NCI-H187 (cell line): ENCODE measurements at regions not wholly inside any gene's neighbourhood (a gene's known extent, or its start where the extent isn't known, plus 50 kb on each side); places are given as distances from the start of the nearest gene placed in this dataset.

Experiments
- DNase-seq, 2 experiments: peaks; one replicate each; lab custom pipeline; 2025; lab: John Stamatoyannopoulos, UW

DNA sequence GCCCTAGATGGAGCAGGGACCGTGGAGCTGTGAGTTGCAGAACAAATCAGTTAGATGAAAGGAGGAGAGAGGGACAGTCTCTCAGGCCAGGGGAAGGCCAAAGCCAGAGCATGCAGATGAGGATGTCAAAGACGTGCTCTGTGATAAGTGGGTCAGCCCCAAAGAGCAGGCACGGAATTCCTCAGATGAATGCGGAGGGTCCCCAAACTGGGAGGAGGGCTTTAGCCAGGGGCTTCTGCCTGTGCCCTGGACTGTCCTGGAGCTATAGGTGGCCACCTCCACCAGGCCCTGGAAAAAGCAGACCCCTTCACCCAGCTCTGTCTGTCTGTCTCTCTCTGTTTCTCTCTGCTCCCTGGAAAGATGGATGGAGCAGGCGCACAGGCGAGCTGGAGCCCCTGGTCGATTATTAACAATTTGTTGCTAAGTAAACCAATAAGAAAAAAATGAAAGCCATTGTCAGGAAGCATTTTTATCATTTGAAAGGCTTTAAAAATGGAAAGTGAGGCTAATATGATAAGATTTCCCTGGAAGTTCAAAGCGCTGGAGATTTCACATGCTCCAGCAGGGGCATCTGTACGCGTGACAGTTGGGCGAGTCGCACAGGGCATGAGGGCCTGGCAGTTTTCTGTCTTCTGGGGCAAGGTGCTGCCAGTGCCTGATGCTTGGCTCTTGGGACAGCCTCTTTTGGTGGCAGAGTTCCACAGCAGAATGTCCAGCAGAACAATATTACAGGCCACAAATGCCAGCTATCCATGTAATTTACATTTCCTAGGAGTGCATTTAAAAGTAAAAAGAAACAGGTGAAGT, 241.0 kb downstream of the GLI2 start:
- DNase-seq, result no peak

- no peak for DNase-seq
Measured at GRCh38 chr2:120977582-120978358, 242.1 kb downstream of the GLI2 start.

DNA sequence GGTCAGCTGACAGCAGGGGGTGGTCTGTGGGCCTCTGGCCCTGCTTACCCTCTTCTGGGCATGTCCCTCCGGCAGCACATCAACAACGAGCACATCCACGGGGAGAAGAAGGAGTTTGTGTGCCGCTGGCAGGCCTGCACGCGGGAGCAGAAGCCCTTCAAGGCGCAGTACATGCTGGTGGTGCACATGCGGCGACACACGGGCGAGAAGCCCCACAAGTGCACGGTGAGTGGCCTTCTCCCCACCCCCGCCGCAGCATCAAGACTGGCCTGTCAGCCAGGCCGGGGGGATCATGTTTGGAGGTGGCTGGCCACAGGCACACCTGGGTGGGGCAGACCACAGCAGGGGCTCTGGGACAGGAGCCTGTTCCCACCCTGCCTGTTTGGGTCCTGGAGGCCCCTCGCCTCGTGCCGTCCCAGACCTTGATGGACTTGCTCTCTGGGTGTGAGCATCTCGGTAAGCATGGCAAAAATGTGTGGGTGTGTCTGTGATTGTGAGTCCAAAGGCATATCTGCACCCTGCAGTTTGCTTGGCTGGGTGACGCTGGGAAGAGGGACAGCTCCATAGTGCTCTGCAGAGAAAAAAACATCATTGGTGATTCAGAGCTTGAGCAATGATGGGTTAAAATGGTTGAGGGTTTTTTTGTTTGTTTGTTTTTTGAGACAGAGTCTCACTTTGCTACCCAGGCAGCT, 242.8 kb downstream of the GLI2 start:
- no peak for DNase-seq

GRCh38 chr2:120979398-120979797, 243.7 kb downstream of the GLI2 start:
- DNase-seq, result no peak

DNA sequence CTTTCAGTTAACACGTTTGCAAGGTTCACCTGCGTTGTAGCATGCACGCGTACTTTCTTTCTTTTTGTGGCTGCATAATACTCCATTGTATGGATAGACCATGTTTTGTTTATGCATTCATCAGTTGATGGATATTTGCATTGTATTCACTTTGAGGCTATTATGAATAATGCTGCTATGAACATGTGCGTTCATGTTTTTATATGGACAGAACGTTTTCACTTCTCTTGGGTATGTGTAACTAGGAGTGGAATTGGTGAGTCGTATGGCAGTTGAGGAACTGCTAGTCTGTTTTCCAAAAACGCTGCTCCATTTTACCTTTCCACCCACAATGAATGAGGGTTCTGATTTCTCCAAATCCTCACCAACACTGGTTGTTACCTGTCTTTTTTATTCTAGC, 244.3 kb downstream of the GLI2 start:
- DNase-seq, result no peak

GRCh38 chr2:120981443-120981842, 245.8 kb downstream of the GLI2 start:
- no peak for DNase-seq

DNA sequence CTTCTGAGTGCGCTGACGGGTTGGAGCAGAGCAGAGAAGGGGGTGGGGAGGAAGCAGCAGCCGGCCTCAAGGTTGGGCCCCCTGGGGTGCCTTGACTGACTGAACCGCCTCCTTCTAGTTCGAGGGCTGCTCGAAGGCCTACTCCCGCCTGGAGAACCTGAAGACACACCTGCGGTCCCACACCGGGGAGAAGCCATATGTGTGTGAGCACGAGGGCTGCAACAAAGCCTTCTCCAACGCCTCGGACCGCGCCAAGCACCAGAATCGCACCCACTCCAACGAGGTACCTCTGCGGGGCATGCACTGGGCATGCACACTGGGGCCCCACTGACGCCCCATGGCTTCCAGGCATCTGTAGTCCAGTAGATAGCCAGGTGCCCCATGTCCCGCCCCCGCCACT, 246.9 kb downstream of the GLI2 start:
- no peak for DNase-seq

- no peak for DNase-seq
Measured at GRCh38 chr2:120983344-120983743, 247.7 kb downstream of the GLI2 start.

DNA sequence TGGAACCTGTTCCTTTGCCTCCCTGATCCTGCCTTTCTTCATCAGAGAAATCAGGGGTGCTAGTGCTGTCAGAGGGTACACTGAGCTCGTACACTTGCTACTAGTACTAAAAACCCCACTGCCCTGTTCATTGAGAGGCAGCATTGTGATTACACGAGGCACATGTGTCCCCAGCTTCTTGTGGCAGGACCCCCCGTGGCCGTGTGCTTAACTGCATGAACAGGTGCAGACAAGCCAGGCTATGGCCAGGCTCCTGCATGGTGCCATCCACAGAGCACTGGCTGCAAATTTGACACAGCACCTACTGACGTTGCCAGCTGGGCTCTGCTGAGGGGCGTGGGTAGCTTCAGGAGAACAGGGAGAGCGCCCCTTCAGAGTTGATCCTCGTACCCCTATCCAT, 248.4 kb downstream of the GLI2 start:
- no peak for DNase-seq

- no peak for DNase-seq
Measured at GRCh38 chr2:120984452-120985173, 248.9 kb downstream of the GLI2 start.

GRCh38 chr2:120985174-120985996, 249.7 kb downstream of the GLI2 start:
- no peak for DNase-seq

- DNase-seq, result no peak
Measured at GRCh38 chr2:120985997-120986651, 250.5 kb downstream of the GLI2 start.

DNA sequence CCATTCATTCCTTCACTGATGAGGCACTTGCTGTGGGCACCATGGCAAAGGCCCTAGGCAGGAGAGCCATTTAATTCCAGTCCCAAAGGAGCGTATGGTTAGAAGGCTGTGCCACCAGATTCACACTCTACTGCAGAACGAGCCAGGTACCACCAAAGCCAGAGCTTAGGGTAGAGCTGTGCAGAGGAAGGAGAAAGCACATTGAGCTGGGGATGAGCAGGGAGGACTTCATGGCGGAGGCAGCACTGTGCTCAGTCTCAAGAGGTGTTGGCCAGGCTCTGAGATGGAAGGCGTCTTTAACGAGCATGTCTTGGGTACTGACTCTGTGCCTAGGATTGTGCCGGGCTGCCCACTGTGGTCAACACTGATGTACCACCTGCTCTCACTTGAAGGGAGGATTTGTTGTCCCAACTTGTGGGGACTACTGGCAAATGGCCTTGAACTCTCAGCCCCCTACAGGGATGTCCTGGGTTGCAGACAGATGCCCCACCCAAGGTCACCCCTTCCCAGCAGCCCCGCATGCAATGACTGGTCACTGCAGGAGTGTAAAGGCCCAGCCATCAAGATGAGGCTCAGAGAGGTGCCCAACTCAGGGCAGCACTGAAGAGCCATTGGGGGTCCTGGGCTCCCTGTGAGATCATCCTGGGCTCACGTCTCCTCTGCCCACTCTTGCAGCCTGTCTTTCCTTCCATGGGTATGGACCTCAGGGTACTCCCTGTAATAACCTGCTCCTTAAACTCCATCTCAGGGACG, 251.4 kb downstream of the GLI2 start:
- DNase-seq, result no peak

DNA sequence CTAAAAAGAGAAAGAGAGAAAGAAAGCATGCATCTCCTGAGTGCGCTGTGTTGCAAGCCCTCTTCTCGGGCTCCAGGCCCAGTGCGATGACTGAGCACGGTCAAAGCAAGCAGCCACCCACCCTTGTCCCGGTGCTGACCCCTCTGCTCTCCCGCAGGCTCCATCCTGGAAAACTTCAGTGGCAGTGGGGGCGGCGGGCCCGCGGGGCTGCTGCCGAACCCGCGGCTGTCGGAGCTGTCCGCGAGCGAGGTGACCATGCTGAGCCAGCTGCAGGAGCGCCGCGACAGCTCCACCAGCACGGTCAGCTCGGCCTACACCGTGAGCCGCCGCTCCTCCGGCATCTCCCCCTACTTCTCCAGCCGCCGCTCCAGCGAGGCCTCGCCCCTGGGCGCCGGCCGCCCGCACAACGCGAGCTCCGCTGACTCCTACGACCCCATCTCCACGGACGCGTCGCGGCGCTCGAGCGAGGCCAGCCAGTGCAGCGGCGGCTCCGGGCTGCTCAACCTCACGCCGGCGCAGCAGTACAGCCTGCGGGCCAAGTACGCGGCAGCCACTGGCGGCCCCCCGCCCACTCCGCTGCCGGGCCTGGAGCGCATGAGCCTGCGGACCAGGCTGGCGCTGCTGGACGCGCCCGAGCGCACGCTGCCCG, 252.5 kb downstream of the GLI2 start:
- no peak for DNase-seq

DNA sequence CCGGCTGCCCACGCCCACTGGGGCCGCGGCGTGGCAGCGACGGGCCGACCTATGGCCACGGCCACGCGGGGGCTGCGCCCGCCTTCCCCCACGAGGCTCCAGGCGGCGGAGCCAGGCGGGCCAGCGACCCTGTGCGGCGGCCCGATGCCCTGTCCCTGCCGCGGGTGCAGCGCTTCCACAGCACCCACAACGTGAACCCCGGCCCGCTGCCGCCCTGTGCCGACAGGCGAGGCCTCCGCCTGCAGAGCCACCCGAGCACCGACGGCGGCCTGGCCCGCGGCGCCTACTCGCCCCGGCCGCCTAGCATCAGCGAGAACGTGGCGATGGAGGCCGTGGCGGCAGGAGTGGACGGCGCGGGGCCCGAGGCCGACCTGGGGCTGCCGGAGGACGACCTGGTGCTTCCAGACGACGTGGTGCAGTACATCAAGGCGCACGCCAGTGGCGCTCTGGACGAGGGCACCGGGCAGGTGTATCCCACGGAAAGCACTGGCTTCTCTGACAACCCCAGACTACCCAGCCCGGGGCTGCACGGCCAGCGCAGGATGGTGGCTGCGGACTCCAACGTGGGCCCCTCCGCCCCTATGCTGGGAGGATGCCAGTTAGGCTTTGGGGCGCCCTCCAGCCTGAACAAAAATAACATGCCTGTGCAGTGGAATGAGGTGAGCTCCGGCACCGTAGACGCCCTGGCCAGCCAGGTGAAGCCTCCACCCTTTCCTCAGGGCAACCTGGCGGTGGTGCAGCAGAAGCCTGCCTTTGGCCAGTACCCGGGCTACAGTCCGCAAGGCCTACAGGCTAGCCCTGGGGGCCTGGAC, 253.2 kb downstream of the GLI2 start:
- DNase-seq, result no peak

GRCh38 chr2:120989512-120990441, 254.1 kb downstream of the GLI2 start:
- no peak for DNase-seq

DNA sequence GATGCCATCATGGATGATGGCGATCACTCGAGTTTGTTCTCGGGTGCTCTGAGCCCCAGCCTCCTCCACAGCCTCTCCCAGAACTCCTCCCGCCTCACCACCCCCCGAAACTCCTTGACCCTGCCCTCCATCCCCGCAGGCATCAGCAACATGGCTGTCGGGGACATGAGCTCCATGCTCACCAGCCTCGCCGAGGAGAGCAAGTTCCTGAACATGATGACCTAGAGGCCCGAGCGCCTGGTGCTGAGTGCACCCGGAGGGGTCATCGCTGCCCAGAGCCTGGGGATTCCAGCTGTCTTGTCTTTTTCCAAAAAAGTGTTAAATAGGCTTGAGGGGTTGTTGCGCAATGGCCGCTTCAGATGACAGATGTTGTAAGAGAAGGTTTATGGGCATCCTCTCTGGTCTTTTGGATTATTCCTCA, 254.8 kb downstream of the GLI2 start:
- no peak for DNase-seq
